G401.6 (cell line): ENCODE measurements at regions not wholly inside any gene's neighbourhood (a gene's known extent, or its start where the extent isn't known, plus 50 kb on each side); places are given as distances from the start of the nearest gene placed in this dataset.

Experiments
- FAIRE-seq: peaks from 2 replicates; lab custom pipeline; 2012; peaks lifted over from hg19 to GRCh38; lab: Jason Lieb, UNC

DNA sequence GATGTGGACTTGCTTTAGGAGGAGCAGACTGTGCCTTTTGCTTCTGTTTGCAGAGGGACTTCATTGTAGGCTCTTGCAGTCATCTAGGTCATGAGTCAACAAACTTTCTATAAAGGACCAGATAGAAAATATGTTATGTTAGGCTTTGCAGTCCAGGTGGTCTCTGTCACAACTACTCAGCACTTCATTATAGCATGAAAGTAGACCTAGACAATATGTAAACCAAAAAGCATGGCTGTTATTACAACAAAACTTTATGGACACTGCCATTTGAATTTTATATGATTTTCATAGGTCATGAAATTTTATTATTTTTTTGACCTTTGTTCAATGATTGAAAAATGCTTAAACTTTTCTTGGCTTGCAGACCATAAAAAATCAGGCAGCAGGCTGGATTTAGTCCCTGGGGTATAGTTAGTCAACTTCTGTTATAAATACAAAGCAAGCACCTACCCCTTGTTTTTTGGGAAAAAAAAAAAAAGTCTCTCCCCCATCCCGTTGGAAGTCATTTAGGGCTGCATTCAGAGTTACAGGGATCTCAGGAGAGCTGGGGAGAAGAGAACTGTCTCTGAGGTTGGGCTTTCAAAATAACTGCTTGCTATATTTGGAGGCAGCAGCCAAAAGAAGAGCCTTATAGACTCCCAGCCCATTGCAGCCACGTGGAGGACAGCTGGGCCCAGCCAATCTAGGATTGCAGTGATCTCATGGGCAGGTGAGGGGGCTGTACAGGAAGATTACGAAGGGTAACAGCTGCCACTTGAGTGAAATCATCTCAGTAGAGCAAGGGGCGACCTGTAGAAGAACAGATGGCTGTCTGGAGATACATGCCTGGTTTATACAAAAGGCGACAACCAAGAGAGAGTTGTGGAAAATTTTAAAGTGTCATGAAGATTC, 136.6 kb upstream of the TNC start:
- FAIRE-seq = no peak

DNA sequence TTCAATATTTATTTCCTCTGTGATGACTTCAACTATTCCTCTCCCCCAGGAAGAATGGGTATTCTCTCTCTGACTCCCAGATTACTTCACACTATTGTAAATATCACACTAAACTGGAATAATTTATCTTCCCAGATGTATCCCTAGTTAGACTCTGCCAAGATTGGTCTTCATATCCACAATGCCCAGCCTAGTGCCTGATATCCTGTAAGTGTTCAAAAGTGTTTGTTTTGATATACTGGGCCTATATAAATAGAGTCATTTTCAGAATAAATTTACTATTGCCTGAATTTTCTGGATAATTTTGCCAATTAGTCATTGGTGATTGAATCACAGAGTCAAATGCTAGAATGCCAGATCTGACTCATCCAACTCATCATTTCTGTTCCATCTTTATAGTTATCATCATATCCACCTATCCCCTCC, 143.7 kb upstream of the TNC start:
- no peak for FAIRE-seq

DNA sequence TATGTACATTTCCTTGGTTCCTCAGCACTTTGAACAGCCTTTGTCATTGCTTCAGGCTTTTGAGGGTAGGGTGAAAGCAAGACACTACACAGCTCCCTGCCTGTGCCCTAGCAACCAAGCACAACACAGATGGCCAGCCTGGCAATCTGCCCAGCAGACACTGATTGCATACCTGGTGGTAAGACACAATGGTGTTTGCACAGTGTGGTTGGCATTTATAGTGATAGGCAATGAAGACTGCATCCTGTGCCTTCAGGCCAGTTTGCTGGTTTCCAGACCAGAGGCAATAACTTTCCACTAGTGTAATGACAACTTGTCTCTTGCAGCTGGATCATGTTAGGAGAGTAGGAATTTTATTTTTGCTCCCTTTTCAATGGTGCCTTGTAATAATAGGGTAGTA, 144.5 kb upstream of the TNC start:
- FAIRE-seq = no peak

DNA sequence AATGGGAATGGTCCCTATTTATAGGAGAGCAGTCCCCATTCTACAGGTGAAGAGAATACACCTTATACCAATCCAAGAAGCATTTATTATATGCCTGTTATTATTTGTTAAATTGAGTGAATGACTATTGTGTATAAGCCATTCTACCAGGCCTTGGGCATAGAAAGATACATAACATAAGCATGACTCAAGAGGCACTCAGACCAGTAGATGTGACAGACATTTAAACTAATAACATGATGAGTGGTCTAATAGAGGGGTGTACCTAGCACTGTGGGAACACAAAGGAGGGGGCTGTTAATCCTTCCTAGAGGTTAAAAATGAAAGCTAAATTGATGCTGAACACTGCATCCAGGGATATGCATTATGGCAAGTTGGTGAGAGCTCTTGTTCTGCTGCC, 145.0 kb upstream of the TNC start:
- FAIRE-seq = no peak

GRCh38 chr9:115263371-115264075, 145.6 kb upstream of the TNC start:
- FAIRE-seq = no peak

DNA sequence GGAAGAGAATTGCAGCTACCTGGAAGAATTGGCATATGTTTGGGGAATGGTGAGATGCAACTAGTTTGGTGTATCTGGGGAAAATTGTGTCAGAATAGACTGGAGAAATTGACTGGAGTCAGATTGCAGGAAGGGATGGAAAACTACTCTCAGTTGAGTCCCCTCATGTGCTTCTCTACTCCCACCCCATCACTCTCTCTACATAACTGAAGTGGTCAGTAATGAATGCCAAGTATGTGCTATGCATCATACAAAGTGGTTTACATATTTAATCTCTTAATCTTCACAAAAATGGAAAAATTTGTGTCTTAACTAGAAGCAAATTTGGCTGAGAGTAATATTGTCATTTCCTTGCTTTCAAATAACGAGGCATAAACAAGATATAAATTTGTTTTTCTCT, 146.4 kb upstream of the TNC start:
- FAIRE-seq = no peak

DNA sequence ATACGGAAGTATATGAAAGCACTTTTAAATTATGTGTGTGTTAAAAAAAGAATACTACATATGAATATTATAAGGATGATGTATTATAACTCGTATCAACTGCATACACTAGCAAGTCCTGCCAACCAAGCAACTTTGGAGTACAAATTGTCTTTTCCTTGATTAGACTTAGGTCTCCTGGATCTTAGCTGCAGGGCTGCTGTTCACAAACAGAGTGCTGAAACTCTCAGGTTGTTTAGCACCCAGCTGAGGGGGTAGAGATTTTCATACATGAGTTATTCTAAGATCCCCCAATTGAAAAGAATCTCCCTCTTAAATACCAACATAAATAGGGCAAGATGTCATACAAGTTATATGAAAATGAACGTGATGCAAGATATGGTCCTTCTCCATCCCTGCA, 149.8 kb upstream of the TNC start:
- no peak for FAIRE-seq

DNA sequence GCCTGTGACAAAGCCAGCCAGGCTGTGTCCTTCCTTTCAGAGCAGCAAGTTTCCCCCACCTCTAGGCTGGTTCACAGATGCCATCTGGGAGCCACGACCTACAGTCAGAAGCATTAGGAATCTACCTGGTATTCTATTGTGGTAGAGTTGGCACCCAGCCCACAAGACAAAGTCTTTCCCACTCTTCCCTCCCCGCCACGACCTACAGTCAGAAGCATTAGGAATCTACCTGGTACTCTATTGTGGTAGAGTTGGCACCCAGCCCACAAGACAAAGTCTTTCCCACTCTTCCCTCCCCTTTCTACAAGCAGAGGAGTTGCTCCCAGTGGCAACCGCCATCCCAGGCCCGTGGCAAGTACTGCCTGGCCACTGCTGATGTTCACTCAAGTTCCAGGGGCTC, 157.8 kb upstream of the TNC start:
- FAIRE-seq = no peak

DNA sequence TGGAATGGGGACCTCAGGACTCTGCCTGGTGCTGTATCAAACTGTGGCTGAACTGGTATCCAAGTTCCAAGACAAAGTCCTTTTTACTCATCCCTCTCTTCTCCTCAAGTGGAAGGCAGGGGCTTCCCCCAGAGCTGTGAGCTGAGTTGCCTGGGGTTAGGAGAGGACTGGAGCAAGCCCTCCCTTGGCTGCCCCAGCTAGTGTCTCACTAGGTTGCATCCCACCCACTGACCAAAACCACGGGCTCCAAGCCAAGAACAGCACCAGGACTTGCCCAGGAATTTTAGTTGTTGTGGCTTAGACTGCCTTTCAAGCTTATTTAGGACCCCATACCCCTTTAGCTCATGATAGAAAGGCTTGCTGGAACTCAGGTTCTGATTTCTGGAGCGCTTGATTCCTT, 158.7 kb upstream of the TNC start:
- no peak for FAIRE-seq

- FAIRE-seq = no peak
Observed at GRCh38 chr9:115277301-115277700, 159.3 kb upstream of the TNC start.

DNA sequence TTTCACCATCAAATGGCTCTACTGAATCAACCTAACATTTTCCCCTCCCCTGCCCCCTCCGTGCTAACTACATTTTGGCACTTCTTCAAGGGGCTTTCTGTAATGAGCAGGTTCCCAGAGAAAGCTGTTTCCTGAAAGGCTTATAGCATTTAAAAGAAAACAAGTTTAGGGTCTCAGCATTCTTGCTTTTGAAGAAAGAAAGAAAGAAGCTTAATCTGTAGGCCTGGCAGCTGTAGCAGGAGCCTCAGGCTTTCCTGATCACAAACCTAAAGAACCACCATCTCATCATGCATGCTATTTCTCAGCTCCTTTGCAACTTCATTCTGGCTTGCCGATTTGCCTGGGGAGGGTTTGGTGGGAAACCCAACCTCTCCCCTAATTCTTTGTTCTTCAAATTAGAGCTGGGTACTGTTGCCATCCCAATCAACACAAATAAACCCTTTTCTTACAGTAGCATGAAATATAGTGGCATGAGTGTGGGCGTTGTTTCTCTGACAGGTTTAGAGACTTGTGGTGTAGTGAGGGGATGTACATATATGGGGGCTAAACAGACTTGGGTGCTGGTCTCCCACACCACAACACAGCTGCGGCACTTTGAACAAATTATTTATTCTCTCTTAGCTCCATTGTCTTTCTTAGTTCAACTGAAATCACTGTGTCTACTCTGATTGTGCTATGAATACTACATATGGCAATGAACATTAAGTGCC, 160.5 kb upstream of the TNC start:
- no peak for FAIRE-seq

DNA sequence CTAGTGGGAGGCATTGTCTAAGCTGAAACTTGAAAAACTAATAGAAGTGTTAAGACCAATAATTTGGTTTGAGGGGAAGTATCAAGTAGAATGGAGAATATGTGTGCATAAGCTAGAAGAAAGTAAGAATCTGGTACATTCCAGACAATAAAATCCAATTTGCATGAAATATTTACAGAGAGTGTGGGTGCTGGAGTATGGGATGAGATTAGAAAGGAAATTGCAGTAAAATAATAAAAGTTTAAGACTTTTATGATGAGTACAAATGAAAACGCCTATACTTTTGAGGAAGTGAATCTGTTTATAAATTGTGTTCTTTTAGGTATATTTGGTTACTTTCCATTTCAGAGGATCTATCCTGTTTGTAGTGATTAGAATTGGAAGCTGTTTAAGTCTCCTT, 165.4 kb upstream of the TNC start:
- no peak for FAIRE-seq

DNA sequence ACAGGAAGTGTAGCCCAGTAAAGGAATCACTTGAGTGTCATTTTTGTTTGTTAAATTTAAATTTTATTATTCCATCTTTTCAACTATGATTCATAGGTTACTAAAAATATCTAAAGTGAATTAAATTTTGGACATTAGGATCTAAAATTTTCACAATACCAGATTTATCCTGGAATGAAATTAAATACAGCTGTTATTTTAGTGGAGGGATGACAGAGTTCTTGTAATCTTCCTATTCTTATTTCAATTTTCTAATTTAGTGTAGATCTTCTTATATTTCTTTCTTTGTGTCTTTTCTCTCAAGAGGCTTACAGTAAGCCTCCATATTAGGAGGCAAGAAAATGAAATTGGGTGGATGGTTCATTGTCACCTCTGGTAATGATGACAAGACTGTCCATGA, 167.9 kb upstream of the TNC start:
- FAIRE-seq = no peak

- FAIRE-seq = no peak
Observed at GRCh38 chr9:115286411-115286810, 168.5 kb upstream of the TNC start.

GRCh38 chr9:115289757-115290208, 171.8 kb upstream of the TNC start:
- no peak for FAIRE-seq

DNA sequence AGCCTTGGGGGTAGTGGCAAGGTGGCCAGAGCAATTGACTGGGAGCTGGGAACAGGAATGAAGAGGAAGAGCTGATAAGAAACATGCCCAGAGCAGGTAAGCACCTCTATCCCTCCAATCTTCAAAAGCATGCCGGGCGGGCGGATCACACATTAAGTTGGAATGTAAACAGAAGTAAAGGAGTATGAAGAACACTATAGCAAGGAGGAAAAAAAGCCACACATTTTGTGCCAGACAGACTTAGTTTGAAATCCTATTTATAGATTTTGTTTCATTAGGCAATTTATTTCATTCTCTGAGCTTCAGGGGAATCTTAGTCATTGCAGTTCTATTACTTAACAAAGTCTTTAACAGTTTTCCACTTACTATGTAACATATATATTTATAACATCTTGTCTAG, 173.9 kb upstream of the TNC start:
- no peak for FAIRE-seq

- no peak for FAIRE-seq
Observed at GRCh38 chr9:115292584-115293279, 174.8 kb upstream of the TNC start.

- FAIRE-seq = no peak
Observed at GRCh38 chr9:115295734-115296133, 177.8 kb upstream of the TNC start.

- FAIRE-seq = no peak
Observed at GRCh38 chr9:115296831-115297565, 179.0 kb upstream of the TNC start.

- no peak for FAIRE-seq
Observed at GRCh38 chr9:115300116-115300515, 182.2 kb upstream of the TNC start.

DNA sequence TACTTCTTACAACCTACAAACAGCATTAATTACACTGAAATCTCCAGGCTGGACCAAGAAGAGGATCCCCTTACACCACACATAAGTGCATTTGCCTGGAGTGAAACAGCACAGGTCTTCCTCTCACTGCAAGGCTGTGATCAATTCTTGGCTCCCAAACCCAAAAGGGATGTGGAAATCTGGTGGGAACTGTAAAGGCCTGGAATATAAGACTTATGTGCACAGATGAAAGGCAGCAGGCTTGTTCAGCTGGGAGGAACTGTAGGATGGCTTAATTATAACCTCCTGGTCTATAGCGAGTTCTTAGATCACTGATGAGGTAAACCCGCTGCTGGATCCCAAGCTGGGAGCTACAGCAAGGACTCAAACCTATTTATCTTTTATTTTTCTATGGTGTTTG, 182.9 kb upstream of the TNC start:
- no peak for FAIRE-seq

- FAIRE-seq = no peak
Observed at GRCh38 chr9:115301581-115301980, 183.6 kb upstream of the TNC start.
